Neural crest cell (in vitro differentiated cells): ENCODE measurements at regions not wholly inside any gene's neighbourhood (a gene's known extent, or its start where the extent isn't known, plus 50 kb on each side); places are given as distances from the start of the nearest gene placed in this dataset.

Source experiments
- DNase-seq: peaks from one replicate; pipeline ENCODE4 v3.0.0; 2021; ENCODE audit warnings: low read depth, mixed read lengths, low spot score
- H3K27ac Mint-ChIP-seq: one replicate; pipeline ENCODE4 v1.8.0; 2021; ENCODE audit warnings: mild to moderate bottlenecking, mixed read lengths; ENCODE audit not compliant: unreplicated experiment
- H3K27me3 Mint-ChIP-seq: 2 replicates; pipeline ENCODE4 v1.8.0; 2021; ENCODE audit warnings: low read depth, mild to moderate bottlenecking, mixed read lengths
- H3K36me3 Mint-ChIP-seq: 2 replicates; pipeline ENCODE4 v1.8.0; 2021; ENCODE audit warnings: low read depth, mild to moderate bottlenecking, mixed read lengths
- H3K4me1 Mint-ChIP-seq: 2 replicates; pipeline ENCODE4 v1.8.0; 2021; ENCODE audit warnings: mixed read lengths
- H3K4me3 Mint-ChIP-seq: one replicate; pipeline ENCODE4 v1.8.0; 2021; ENCODE audit warnings: mild to moderate bottlenecking, mixed read lengths
- H3K9me3 Mint-ChIP-seq: 2 replicates; pipeline ENCODE4 v1.8.0; 2021; ENCODE audit warnings: mixed read lengths
- CTCF ChIP-seq: fragments of 200-600 bp; sonication (generic); conservative IDR thresholded peaks from 2 replicates; pipeline ENCODE4 v1.5.0; 2021; ENCODE audit warnings: antibody characterized with exemption, mild to moderate bottlenecking

DNA sequence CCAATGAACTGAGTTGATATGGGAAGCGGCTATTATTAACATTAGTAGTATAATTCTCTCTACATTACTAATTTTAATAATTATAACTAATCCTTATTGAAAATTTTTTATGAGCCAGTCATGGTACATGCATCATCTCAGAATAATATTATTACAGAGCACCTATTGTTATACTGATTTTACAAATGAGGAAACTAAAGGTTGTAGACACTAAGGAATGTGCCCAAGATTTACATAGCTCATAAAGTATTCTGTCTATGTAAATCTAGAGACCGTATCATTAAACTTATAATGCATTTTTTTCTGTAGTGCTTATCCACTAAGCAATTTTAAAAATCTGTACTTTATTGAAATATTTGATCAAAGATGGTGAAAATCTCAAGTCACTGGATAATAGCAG is 825.9 kb downstream of the PLA2G4A start:
- Mint-ChIP-seq H3K27ac (no peak overlapping the region), H3K4me3 (no peak overlapping the region), H3K4me1 (no peaks in the 10 kb centered on the region), H3K36me3 (no peaks in the 10 kb centered on the region), H3K27me3 (no peaks in the 10 kb centered on the region), H3K9me3 (no peaks in the 10 kb centered on the region)
- DNase-seq, result no peak
- TF ChIP-seq CTCF, result no peak

DNA sequence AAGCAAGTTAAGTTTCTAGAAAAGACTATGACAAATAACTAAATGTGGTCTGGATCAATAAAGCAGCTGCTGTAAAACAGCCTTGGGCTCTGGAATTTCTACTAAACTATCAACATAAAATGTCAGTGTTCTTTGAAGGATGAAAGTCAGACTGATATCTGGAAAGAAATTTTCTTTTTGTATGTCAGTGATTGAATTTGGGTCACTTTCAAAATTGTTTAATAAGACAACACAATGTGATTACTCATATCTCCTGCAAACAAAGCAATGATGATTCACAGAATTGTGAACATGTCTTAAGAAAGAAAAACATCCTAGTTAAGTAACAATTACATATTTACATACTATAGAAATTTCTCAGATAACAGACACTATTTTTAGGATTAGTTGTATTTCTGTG is 826.4 kb downstream of the PLA2G4A start:
- H3K27ac Mint-ChIP-seq, result no peak overlapping the region
- no peak for DNase-seq
- H3K36me3 Mint-ChIP-seq, result no peaks in the 10 kb centered on the region
- H3K4me1 Mint-ChIP-seq, result no peaks in the 10 kb centered on the region
- no peak overlapping the region for H3K4me3 Mint-ChIP-seq
- TF ChIP-seq CTCF, result no peak
- H3K27me3 Mint-ChIP-seq, result no peaks in the 10 kb centered on the region
- no peaks in the 10 kb centered on the region for H3K9me3 Mint-ChIP-seq

GRCh38 chr1:187665483-187665882 is 836.7 kb downstream of the PLA2G4A start:
- Mint-ChIP-seq H3K4me1 (no peaks in the 10 kb centered on the region), H3K4me3 (no peak overlapping the region)
- TF ChIP-seq CTCF, result no peak

DNA sequence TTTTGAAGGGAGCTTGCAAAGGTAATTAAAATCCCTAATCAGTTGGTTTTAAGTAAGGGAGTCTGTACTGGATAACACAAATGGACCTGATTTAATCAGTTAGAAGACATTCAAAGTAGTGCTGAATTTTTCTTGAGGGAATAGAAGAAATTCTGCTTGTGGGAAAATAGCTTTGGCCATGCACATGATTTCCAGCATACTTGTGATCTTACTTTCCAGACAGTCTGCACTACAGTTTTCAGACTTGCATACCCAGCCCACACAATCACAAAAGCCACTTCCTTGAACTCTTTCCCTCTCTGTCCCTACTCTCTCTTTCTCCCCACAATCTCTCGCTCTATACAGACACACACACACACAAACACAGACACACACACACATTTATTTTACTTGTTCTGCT is 852.1 kb downstream of the PLA2G4A start:
- H3K4me1 Mint-ChIP-seq, result no peaks in the 10 kb centered on the region
- no peaks in the 10 kb centered on the region for H3K9me3 Mint-ChIP-seq
- no peak for TF ChIP-seq CTCF
- no peaks in the 10 kb centered on the region for H3K27me3 Mint-ChIP-seq
- H3K36me3 Mint-ChIP-seq, result no peaks in the 10 kb centered on the region
- DNase-seq, result no peak
- H3K27ac Mint-ChIP-seq, result peak overlapping the region; percentile 7
- no peak overlapping the region for H3K4me3 Mint-ChIP-seq

More at GRCh38 chr1:187665483-187665882, 836.7 kb downstream of the PLA2G4A start:
- no peak for DNase-seq
- H3K27ac Mint-ChIP-seq, result no peak overlapping the region
- no peaks in the 10 kb centered on the region for H3K27me3 Mint-ChIP-seq
- H3K9me3 Mint-ChIP-seq, result no peaks in the 10 kb centered on the region
- H3K36me3 Mint-ChIP-seq, result no peaks in the 10 kb centered on the region

- H3K4me3 Mint-ChIP-seq, result no peak overlapping the region
- H3K27ac Mint-ChIP-seq, result no peak overlapping the region
- no peaks in the 10 kb centered on the region for H3K36me3 Mint-ChIP-seq
- H3K27me3 Mint-ChIP-seq, result no peaks in the 10 kb centered on the region
- no peaks in the 10 kb centered on the region for H3K9me3 Mint-ChIP-seq
- H3K4me1 Mint-ChIP-seq, result no peaks in the 10 kb centered on the region
- no peak for TF ChIP-seq CTCF
- no peak for DNase-seq
These were observed 853.4 kb downstream of the PLA2G4A start for GRCh38 chr1:187682112-187682511.

DNA sequence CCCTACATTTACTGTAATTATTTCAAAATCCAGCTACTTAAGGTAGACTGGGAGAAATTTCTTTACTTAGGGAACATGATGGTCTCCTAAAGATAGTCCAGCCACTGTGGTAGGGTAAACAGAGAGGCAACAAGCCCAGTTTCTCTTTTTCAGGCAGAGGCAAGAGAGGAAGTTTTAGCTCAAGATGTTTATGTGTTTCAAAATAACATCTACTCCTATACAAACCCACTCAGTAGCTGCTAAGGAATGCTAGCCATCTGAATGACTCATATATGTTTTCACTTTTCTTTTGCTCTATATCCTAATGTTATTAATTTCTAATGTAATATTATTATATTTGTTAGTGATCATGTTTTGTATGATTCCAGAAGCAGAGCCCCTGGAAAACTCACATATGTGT is 856.6 kb downstream of the PLA2G4A start:
- Mint-ChIP-seq H3K27ac (no peak overlapping the region), H3K4me1 (no peaks in the 10 kb centered on the region), H3K36me3 (no peaks in the 10 kb centered on the region), H3K9me3 (peaks cover 3% of the 10 kb centered on the region), H3K4me3 (no peak overlapping the region), H3K27me3 (no peaks in the 10 kb centered on the region)
- no peak for TF ChIP-seq CTCF
- DNase-seq, result no peak
